22Rv1 (cell line): ENCODE measurements at regions not wholly inside any gene's neighbourhood (a gene's known extent, or its start where the extent isn't known, plus 50 kb on each side); places are given as distances from the start of the nearest gene placed in this dataset.

Source experiments
- ZFX ChIP-seq: fragments of 450-650 bp; IDR thresholded peaks from 2 replicates; pipeline ENCODE4 v1.6.1; 2017; ENCODE audit warnings: antibody characterized with exemption, borderline replicate concordance
- TF ChIP-seq, protein P1 (sequence below): fragments of 450-650 bp; IDR thresholded peaks from 2 replicates; pipeline ENCODE4 v1.5.1; 2017; ENCODE audit warnings: mild to moderate bottlenecking

GRCh38 chr2:137897082-137897481, 67.2 kb upstream of the HNMT start:
- TF ChIP-seq, protein P1, sequence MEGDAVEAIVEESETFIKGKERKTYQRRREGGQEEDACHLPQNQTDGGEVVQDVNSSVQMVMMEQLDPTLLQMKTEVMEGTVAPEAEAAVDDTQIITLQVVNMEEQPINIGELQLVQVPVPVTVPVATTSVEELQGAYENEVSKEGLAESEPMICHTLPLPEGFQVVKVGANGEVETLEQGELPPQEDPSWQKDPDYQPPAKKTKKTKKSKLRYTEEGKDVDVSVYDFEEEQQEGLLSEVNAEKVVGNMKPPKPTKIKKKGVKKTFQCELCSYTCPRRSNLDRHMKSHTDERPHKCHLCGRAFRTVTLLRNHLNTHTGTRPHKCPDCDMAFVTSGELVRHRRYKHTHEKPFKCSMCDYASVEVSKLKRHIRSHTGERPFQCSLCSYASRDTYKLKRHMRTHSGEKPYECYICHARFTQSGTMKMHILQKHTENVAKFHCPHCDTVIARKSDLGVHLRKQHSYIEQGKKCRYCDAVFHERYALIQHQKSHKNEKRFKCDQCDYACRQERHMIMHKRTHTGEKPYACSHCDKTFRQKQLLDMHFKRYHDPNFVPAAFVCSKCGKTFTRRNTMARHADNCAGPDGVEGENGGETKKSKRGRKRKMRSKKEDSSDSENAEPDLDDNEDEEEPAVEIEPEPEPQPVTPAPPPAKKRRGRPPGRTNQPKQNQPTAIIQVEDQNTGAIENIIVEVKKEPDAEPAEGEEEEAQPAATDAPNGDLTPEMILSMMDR: no peak
- TF ChIP-seq ZFX: no peak
